A673 (cell line): ENCODE measurements at regions not wholly inside any gene's neighbourhood (a gene's known extent, or its start where the extent isn't known, plus 50 kb on each side); places are given as distances from the start of the nearest gene placed in this dataset.

Experiments
- BruUV-seq: library from RNA; stranded (reverse); fragments of 400-500 nt; replicated peaks from 2 replicates; lab custom pipeline; 2021; lab: Mats Ljungman, UMichigan
- CTCF ChIA-PET: fragments of 300-600 bp; sonication (Branson Sonifier 250); formaldehyde crosslinking; loops from one replicate; lab custom pipeline; 2022; ENCODE audit warnings: antibody characterized with exemption; lab: Charles Lee
- POLR2A ChIA-PET: fragments of 300-600 bp; sonication (Branson Sonifier 250); formaldehyde crosslinking; loops from one replicate; lab custom pipeline; 2022; ENCODE audit warnings: antibody characterized with exemption; ENCODE audit not compliant: low non-redundant PET; lab: Charles Lee
- DNase-seq: peaks from one replicate; pipeline ENCODE4 v3.0.0-alpha.2; 2015; ENCODE audit warnings: low spot score
- H3K27ac ChIP-seq: fragments of 200-600 bp; sonication (generic); 2 replicates; pipeline ENCODE4 v1.5.1; 2016; ENCODE audit warnings: mixed run types, low read depth, mild to moderate bottlenecking, mixed read lengths, antibody characterized with exemption, low read length; ENCODE audit not compliant: poor library complexity, severe bottlenecking
- H3K27me3 ChIP-seq: fragments of 200-600 bp; sonication (generic); replicated peaks from 2 replicates; pipeline ENCODE4 v1.6.1; 2017; ENCODE audit warnings: mixed run types, low read depth, mild to moderate bottlenecking, mixed read lengths, antibody characterized with exemption, low read length; ENCODE audit not compliant: insufficient read depth, poor library complexity
- H3K36me3 ChIP-seq: fragments of 200-600 bp; sonication (generic); 2 replicates; pipeline ENCODE4 v1.6.1; 2016; ENCODE audit warnings: mixed run types, mild to moderate bottlenecking, mixed read lengths, antibody characterized with exemption, low read length; ENCODE audit not compliant: insufficient read depth, poor library complexity, severe bottlenecking
- H3K4me1 ChIP-seq: fragments of 200-600 bp; sonication (generic); 2 replicates; pipeline ENCODE4 v1.6.1; 2017; ENCODE audit warnings: mixed run types, mild to moderate bottlenecking, mixed read lengths, antibody characterized with exemption, low read length; ENCODE audit not compliant: insufficient read depth, poor library complexity, severe bottlenecking
- H3K4me3 ChIP-seq: fragments of 200-600 bp; sonication (generic); 2 replicates; pipeline ENCODE4 v1.5.1; 2016; ENCODE audit warnings: low read depth, mixed run types, mild to moderate bottlenecking, mixed read lengths, low read length; ENCODE audit not compliant: poor library complexity, severe bottlenecking
- H3K9me3 ChIP-seq: fragments of 200-600 bp; sonication (generic); 2 replicates; pipeline ENCODE4 v1.6.1; 2016; ENCODE audit warnings: mixed run types, low read depth, mild to moderate bottlenecking, mixed read lengths, antibody characterized with exemption, low read length; ENCODE audit not compliant: poor library complexity, severe bottlenecking
- CTCF ChIP-seq: fragments of 300-800, 200-600 bp; sonication (generic); conservative IDR thresholded peaks from 2 replicates; pipeline ENCODE4 v1.5.1; 2017; ENCODE audit warnings: low read depth, mild to moderate bottlenecking, antibody characterized with exemption, low read length, moderate library complexity, mixed read lengths
- EZH2 ChIP-seq: fragments of 200-600 bp; sonication (generic); IDR thresholded peaks from 2 replicates; pipeline ENCODE4 v1.6.1; 2017; ENCODE audit warnings: borderline replicate concordance, low read depth, mild to moderate bottlenecking, mixed read lengths, antibody characterized with exemption, low read length; ENCODE audit not compliant: poor library complexity, severe bottlenecking
- intact Hi-C: fragments of 100-400 bp; cut with micrococcal nuclease; formaldehyde crosslinking; loops from one replicate; pipeline ENCODE4 v1.10.0; 2022; ENCODE audit not compliant: unreplicated experiment

- H3K9me3 ChIP-seq = no peaks in the 10 kb centered on the region
- CTCF ChIA-PET = no interaction called here
- H3K36me3 ChIP-seq = no peaks in the 10 kb centered on the region
- intact Hi-C loops = no loop called here
- H3K4me3 ChIP-seq = no peak overlapping the region
- no peaks in the 10 kb centered on the region for H3K27me3 ChIP-seq
- no peak overlapping the region for H3K27ac ChIP-seq
- TF ChIP-seq EZH2 (no peak), CTCF (no peak)
- BruUV-seq = no TSS peak
- H3K4me1 ChIP-seq = no peaks in the 10 kb centered on the region
- no peak for DNase-seq
- POLR2A ChIA-PET = no interaction called here
Measured at GRCh38 chr4:71255976-71256375, 82.8 kb upstream of the SLC4A4 start.

GRCh38 chr4:71257761-71258160 lies 81.1 kb upstream of the SLC4A4 start:
- Histone ChIP-seq H3K27me3 (no peaks in the 10 kb centered on the region), H3K9me3 (no peaks in the 10 kb centered on the region), H3K27ac (no peak overlapping the region), H3K4me3 (no peak overlapping the region), H3K4me1 (no peaks in the 10 kb centered on the region), H3K36me3 (no peaks in the 10 kb centered on the region)
- intact Hi-C loops = no loop called here
- no peak for DNase-seq
- POLR2A ChIA-PET = no interaction called here
- TF ChIP-seq CTCF = no peak
- no peak for TF ChIP-seq EZH2
- no TSS peak for BruUV-seq
- CTCF ChIA-PET = no interaction called here

GRCh38 chr4:71258323-71258722 lies 80.5 kb upstream of the SLC4A4 start:
- ChIA-PET CTCF (no interaction called here), POLR2A (no interaction called here)
- intact Hi-C loops = no loop called here
- H3K27ac ChIP-seq = no peak overlapping the region
- H3K36me3 ChIP-seq = no peaks in the 10 kb centered on the region
- TF ChIP-seq EZH2 (no peak), CTCF (no peak)
- H3K4me3 ChIP-seq = no peak overlapping the region
- H3K9me3 ChIP-seq = no peaks in the 10 kb centered on the region
- no peak for DNase-seq
- no peaks in the 10 kb centered on the region for H3K27me3 ChIP-seq
- H3K4me1 ChIP-seq = no peaks in the 10 kb centered on the region
- BruUV-seq = no TSS peak
